NCI-H146 treated with DMSO at 0.1 percent for 48 hours (cell line): ENCODE measurements at regions not wholly inside any gene's neighbourhood (a gene's known extent, or its start where the extent isn't known, plus 50 kb on each side); places are given as distances from the start of the nearest gene placed in this dataset.

Source experiments
- DNase-seq: peaks from one replicate; lab custom pipeline; 2025; ENCODE audit not compliant: unreplicated experiment; lab: John Stamatoyannopoulos, UW

DNA sequence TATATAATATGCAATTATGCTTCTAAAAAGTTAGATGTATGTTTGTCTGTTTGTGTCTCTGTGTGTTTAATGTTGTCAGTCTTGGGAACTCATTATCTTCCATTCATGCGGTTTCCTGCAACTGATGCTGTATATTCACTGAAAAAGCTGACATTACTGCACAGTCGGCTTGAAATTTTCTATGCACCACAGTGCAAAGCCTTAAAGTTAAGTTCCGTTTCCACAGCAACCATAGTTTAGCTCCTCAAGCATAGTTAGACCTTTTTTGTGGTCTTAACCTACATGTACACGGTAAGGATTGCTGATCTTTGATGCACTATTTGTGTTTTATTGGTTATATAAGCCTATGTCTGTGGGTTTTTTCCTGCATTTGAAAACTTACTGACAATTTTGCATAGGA lies 309.4 kb downstream of the KCNC2 start:
- DNase-seq, result no peak

DNA sequence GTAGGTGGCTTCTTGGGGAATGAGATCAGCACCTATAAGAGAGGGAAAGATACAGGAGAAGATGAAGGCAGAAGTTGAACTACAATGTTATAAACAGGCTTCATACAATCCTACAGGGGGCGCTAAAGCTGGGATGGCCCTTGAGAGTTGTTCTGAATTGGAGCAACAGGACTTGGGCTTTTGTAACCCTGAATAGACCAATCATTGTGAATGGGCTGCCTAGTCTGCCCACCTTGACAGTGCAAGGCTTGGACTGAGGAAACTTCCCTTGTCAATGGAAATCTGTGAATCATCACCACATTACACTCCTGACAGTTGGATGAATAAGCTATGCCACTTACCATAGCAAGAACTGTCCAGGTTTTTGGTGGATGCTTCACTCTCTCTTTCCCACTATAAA lies 306.1 kb downstream of the KCNC2 start:
- no peak for DNase-seq

DNA sequence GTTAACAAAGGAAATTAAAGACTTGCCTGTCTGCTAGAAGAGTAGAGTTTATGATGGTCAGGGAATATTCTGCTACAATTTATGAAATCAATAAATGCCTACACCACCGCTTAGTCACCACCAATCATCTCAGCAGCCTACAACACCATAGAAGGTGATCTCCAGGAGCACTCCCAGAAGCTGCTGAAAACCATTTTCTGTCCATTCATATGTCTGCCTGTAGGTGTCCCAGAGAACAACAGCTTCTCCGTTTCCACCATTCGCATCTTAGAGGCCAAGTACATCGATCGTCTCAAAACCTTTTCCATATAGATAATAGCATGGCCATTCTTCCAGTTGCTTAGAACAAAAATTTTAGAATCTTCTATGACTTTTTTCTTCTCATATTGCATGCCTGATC lies 303.4 kb downstream of the KCNC2 start:
- DNase-seq, result no peak

DNA sequence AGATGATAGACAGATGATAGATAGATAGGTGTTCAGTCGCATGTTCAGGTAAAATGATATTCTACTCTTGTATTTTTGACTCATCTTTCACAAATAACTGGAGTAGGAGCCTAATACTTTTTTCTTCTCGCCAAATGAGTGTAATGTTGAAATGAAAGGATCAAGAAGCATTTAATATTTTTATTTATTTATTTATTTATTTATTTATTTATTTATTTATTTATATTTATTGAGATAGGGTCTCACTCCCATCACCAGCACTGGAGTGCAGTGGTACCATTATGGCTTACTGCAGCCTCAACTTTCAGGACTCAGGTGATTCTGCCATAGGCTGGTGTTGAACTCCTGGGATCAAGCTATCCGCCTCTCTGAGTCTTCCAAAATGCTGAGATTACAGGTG lies 298.8 kb downstream of the KCNC2 start:
- DNase-seq, result no peak

DNA sequence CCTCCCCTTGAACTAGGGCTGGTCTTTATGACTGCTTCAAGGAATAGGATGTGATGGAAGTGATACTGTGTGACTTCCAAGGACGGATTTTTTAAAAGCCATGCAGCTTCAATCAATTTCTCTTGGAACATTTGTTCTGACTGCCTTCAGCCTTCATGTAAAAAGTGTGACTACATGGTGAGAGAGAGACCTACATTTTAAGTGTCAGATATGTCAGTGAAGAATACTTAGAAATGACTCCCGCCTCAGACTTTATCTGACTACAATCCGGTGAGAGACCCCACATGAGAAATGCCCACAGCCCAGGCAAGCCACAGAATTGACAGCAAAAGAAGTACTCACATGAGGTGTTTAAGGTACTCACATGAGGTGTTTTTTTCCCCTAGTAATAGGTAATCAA lies 295.3 kb downstream of the KCNC2 start:
- DNase-seq, result no peak

DNA sequence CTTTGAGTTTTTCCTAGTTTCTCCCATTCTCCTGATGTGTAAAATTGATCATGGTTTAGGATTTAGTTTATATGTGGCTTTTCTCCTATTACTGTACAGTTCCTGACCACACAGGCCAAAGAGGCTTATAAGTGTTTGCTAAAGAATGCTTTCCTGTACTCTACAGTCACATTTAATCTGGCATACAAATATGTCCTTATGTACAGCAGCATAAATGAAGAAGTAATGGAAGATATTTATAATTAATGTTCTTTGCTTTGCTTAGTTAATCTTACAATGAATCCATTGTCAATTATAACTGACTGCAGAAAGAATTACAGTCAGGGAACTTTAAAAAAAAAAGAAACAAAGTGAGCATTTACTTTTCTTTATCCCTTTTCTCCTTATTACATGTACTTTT lies 293.9 kb downstream of the KCNC2 start:
- no peak for DNase-seq

DNA sequence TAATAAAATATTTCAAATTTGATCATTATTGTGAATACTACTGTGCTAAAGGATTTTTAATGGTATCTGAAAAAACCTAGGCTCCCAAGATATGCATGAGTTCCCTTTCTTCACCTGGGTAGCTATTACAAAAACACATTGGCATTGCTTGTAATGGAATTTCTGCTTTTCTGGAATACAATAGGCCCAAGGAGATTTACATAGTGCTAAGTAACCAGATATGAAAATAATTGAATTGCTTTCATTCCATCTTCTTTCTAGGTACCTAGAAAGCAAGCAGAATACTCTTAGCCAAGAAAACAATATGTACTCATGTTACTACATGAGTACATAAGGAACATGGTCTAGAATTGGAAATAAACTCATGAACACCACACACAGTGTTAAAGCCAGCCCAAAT lies 291.9 kb downstream of the KCNC2 start:
- no peak for DNase-seq

DNA sequence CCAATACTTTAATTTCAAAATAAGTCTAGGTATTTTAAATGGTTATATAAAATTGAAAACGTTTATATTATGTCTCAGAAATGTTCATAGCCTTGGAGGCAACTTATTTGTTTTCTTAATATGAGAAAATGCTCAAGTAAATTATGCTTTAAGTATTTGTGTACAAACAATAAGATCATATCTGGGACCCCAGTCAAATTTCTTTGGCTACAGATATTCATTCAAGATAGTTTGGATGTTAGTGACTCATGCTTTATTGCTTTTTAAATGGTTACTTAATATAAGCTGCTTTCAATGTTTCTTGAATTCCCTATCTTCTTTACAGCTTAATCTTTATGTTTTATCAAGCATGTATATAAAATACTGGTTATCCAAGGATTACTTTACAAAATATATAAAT lies 291.3 kb downstream of the KCNC2 start:
- DNase-seq, result no peak

DNA sequence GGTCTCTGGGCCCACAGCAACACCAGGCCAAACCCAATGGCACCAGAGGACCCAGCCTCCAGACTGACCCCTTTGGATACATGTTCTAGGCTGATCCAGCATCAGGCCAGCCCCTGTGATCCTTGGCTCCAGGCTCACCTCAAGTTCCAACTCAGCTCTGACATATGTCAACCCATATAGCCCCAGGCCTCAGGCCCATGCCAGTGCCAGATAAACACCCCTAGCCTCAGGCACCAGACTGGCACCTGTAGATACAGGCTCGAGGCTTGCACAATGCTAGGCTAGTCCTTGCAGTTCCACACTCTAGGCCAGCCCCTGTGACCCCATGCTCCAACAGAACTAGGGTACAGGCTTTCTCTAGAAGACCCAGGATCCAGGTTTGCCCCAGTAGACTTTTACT lies 287.5 kb downstream of the KCNC2 start:
- no peak for DNase-seq

DNA sequence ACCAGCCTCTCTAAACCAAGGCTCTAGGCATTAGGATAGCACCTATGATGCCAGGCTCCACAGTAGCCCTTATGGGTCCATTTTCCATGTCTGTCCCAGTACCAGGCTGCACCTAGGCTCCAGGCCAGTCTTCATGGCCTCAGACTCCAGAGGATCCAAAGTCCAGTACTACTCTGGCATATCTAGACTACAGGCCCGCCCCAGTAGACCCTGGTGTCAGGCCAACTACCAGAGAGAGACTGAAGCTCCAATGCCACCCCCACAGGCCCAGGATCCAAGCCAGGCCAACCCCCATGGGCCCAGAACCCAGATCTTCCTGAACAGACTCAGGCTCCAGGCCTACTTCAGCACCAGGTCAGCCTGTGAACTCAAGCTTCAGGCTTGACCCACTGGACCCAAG lies 287.0 kb downstream of the KCNC2 start:
- DNase-seq, result no peak

DNA sequence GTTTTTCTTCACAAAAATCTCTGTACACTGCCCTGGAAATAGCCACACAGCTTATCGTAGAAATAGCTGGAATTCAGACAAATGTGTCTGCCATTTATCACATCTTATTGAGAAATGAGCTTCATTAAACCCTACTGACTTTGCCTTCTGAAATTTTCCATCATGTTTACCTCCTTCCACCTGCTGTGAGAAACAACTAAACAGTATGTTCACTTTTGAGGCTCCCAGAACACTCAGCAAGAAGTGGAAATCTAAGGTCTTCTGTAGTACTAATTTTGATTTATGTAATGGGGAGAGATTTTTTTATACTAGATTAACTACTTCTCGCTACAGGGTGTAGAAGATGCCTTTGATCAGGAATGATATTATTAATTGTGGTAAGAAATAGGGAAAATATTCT lies 268.0 kb downstream of the KCNC2 start:
- no peak for DNase-seq

DNA sequence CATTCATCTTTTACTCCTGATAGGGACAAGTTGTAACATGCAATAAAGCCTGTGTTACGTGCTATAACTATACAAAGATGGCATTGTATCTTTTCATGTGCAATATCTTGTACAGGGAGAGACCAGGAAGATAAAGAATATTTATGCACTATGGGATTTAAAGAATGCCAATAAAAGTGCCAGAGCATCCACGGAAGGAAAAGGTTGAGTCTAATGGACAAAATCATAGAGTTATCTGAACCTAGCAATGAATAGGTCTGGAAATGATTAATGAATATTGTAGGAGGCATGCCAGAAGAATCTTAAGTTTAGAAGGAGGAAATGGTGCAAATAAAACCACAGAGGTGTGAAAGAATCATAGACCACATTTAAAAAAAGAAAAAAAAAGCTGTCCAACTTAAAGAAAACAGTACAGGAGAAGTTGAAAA lies 263.9 kb downstream of the KCNC2 start:
- no peak for DNase-seq

DNA sequence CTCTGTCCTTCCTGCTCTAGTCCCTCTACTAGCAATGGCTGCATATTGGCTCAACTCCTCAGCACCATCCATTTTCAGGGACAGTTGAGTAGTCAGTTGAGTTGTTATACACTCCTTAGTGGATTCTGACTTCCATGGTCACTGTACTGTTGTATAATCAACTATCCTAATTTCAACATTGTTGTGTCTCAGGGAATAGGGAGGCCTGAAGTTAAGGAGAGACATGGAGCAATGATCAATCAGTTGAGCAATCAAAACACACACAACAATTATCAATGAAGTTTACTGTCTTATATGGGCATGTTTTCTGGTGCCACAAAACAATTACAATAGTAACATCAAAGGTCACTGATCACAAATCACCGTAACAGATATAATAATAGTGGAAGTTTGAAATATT lies 255.9 kb downstream of the KCNC2 start:
- no peak for DNase-seq

DNA sequence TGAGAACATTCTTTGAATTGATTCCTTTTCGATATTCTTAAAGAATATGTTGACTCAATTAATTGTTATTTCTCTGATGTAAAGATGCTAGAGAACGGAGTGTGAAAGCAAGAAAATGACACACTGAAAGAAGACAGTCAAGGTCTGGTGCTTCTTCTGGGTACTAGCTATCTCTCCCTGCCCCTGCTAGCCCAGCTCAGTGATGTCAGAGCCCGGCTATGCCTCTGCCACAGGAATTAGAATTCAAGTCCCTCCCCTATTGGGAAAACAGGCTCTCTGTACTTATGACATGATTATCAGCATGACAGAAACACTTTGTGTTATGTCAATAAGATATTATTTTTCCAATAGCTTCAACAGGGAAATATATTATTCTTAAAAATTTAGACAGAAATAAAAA lies 252.4 kb downstream of the KCNC2 start:
- no peak for DNase-seq

DNA sequence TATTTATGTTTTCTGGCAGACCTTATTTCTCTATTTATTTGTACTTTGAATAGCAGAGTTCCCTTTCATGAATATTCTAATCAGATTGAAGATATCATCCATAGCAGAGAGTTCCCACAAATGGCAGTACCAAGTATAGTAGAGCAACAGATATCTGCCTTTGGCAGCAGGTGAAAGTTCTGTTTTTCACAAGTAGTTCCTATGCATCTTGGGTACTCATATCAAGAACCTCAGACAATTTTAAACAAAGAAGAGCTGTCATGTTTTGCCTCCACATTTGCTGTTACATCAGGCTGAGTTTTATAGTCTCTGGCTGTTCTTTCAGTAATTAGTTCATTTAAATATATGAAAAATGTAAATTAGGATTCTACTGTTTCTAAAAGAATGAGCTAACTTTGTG lies 252.0 kb downstream of the KCNC2 start:
- DNase-seq, result no peak

DNA sequence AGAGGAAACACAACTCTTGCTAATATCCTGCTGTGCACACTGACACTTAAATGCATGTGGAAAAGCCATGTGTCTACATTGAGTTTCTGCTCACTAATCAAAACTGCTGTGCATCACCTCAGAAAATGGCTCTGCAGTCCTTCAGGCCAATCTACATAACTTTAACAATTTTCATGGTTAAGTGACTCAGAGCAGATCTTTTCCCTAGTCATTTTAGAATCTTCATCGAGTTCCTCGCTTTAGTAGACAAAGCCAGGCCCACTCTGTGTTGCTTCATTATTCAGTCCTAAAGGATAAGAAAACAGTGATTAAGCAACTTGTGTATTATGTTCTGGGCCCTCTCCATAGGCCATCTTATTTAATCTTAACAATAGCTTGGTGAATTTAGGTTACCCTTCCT lies 250.0 kb downstream of the KCNC2 start:
- DNase-seq, result no peak

DNA sequence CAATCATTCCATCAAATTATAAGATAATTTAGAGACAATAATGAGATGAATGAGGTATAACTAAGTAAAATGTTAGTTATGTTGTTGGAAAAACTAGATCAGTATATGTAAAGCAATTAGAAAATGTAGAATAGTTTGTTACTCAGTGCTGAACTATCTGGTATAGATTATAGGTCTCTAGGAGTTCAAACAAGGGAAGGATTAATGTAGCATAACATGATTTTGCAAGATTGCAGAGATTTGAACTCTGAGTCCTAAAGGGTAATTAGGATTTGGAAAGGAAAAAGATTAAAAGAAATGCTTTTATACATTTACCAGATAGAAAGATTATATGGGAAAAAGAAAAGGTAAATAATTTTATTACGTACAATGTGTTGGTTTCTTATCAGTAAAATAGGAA lies 246.3 kb downstream of the KCNC2 start:
- no peak for DNase-seq

DNA sequence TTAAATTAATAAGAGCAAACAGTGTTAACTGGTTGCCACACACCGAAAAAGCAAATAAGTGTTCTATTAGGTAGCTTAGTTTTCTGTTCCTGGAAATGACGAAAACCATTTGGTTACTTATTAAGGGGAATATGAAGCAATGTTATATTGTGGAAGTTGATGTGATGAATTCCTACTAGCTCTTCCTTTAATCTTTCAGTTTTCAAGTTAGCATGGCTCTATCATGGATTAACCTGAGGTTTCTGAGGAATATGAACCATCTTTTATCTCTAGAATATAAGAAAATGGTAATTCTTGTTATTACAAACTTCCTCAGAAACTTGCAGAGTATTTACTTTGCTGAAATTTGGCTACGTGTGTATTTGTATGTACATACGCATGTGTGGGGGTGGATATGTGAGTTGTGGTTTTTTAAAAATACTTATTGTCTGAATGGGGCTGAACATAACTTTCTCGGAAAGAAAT lies 245.7 kb downstream of the KCNC2 start:
- DNase-seq, result no peak

DNA sequence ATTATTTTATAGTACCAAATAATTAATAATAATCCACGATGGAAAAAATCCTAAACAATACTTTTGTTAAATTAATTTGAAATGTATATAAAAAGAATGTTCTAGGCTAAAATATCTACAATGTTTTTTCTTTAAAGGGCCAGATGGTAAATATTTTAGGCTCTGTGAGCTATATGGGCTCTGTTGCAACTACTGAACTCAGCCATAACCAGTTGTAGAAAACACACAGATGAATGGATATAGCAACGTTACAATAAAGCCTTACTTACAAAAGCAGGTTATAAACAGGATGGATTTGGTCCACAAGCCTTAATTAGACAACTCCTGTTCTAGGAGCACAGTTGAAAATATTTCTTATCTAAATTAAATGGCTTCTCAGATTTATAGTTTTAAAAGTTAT lies 245.2 kb downstream of the KCNC2 start:
- DNase-seq, result no peak

DNA sequence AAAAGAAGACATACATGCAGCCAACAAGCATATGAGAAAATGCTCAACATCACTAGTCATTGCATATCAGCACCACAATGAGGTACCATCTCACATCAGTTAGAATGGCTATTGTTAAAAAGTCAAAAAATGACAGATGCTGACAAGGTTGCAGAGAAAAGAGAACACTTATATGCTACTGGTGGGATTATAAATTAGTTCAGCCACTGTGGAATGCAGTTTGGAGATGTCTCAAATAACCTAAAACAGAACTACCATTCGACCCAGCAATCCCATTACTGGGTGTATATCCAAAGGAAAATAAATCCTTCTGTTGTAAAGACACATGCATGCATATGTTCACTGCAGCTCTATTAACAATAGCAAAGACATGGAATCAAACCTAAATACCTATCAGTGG lies 238.4 kb downstream of the KCNC2 start:
- no peak for DNase-seq

DNA sequence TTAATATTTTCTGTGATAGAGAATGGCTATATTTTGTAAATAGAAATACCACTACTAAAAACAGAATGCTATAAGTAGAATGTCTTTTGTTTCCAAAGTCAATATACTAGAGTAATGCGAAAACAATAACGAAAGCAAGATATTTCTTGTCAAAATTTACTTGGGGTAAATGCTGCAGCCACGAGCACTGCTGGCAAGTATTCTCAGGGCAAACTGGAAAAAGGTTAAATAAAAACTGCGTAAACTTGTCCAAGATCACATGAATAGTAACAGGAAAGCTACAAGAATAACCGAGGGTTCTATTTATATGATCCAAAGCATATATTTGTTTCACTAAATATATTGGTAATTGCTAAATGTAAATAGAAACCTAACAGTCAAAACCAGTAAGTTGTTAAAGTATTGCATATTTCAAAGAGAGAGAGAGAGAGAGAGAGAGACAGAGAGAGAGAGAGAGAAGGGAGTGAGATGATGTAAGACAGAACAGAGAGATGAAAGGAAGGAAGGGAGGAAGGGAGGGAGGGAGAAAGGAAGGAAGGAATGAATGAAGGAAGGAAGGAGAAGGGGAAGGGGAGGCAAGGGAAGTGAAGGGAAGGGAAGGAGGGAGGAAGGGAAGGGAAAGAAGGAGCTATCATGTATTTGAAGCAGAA lies 231.7 kb downstream of the KCNC2 start:
- no peak for DNase-seq

DNA sequence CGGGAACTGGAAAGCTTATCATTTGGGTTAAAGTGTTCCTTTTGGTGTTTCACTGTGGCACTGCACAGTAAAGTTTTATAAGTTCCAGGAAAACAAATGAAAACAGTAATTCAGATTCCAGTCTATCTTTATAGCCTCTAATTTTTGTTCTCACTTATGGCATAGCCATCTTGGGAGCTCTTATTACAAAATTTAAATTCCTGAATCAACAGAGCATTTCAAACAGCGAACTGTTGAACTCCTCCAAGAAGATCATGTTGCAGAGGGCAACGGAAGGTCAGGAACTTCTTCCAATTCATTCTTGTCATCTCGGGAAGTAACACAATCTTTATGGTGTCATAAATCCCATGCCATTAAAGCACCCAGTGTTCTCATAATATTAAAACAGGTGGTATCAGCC lies 229.1 kb downstream of the KCNC2 start:
- no peak for DNase-seq

DNA sequence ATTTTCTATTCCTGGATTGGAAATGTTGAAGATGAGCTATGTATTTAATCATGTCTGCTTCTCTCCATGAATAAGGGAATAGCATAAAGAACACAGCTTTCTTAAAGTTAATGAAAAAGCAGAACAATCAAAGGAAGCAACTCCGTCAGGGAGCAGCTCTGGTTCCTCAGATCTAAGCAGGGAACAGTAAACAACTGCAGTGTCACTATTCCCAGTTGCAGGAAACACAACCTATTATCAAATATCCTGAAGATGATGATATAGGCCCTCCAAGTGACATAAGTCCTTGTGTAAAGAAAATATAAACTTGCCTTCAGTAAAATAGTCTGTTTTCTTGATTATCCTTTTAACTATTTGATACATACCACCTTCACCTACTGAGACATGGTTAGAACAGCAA lies 228.1 kb downstream of the KCNC2 start:
- DNase-seq, result no peak

DNA sequence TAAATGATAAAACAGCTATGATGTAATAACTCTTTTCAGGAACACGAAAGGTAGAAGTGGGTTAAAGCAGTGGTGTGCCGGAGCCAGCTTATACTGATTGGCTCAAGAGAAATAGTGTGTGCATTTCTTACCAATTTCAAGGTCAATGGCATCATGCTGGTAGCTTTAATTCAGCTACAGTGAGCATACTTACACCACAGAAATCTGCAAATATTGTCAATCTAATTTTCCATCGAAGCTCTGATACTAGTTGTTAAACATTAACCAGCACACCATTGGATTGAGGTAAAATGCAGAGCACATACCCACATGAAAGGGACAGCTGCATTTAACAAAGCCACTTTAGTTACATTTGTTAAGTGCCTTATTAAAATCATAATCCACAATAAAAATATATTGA lies 225.7 kb downstream of the KCNC2 start:
- no peak for DNase-seq
